Hepatocyte (in vitro differentiated cells): ENCODE measurements at regions not wholly inside any gene's neighbourhood (a gene's known extent, or its start where the extent isn't known, plus 50 kb on each side); places are given as distances from the start of the nearest gene placed in this dataset.

Experiments used
- EZH2 ChIP-seq: fragments of 200-600 bp; sonication (generic); IDR thresholded peaks from 2 replicates; pipeline ENCODE4 v1.6.1; 2016; ENCODE audit warnings: antibody characterized with exemption, mild to moderate bottlenecking, borderline replicate concordance
- EZH2phosphoT487 ChIP-seq: fragments of 200-600 bp; sonication (generic); IDR thresholded peaks from one replicate; pipeline ENCODE4 v1.6.1; 2018; ENCODE audit warnings: antibody characterized with exemption, mild to moderate bottlenecking, low read depth, moderate library complexity; ENCODE audit not compliant: unreplicated experiment, severe bottlenecking
- TF ChIP-seq, protein P1 (sequence below): fragments of 200-600 bp; sonication (generic); IDR thresholded peaks from 2 replicates; pipeline ENCODE4 v1.5.1; 2016; ENCODE audit warnings: antibody characterized with exemption, mild to moderate bottlenecking; ENCODE audit not compliant: poor library complexity

- TF ChIP-seq EZH2phosphoT487 = no peak
- TF ChIP-seq, protein P1, sequence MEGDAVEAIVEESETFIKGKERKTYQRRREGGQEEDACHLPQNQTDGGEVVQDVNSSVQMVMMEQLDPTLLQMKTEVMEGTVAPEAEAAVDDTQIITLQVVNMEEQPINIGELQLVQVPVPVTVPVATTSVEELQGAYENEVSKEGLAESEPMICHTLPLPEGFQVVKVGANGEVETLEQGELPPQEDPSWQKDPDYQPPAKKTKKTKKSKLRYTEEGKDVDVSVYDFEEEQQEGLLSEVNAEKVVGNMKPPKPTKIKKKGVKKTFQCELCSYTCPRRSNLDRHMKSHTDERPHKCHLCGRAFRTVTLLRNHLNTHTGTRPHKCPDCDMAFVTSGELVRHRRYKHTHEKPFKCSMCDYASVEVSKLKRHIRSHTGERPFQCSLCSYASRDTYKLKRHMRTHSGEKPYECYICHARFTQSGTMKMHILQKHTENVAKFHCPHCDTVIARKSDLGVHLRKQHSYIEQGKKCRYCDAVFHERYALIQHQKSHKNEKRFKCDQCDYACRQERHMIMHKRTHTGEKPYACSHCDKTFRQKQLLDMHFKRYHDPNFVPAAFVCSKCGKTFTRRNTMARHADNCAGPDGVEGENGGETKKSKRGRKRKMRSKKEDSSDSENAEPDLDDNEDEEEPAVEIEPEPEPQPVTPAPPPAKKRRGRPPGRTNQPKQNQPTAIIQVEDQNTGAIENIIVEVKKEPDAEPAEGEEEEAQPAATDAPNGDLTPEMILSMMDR = no peak
- TF ChIP-seq EZH2 = no peak
These were observed 122.1 kb upstream of the GUCY1A1 start for GRCh38 chr4:155544547-155544946.
